Psoas muscle (tissue), 7 donors: ENCODE measurements at regions not wholly inside any gene's neighbourhood (a gene's known extent, or its start where the extent isn't known, plus 50 kb on each side); places are given as distances from the start of the nearest gene placed in this dataset.

ENCODE experiments used
- ATAC-seq, 4 donors: fragments of 200-7000 bp; cut with Tn5 transposase; one replicate each; pipeline ENCODE4 v1.9.1; 2020; ENCODE audit warnings: moderate library complexity in 3 of 4, mild to moderate bottlenecking in 2 of 4
- DNase-seq, 2 donors: peaks; one replicate each; pipeline ENCODE4 v3.0.0-alpha.2; 2020
- H3K27ac ChIP-seq: fragments of 200-600 bp; one replicate; pipeline ENCODE4 v1.8.0; 2022
- H3K27me3 ChIP-seq, 3 donors: fragments of 200-600 bp in 1 of 3; one replicate each; pipeline versions ENCODE4 v1.6.1 to v1.8.0; 2013 to 2022; ENCODE audit warnings: low read length in 2 of 3, mild to moderate bottlenecking in 2 of 3, moderate library complexity in 1 of 3; ENCODE audit not compliant: insufficient read depth in 3 of 3
- H3K36me3 ChIP-seq, 2 donors: fragments of 200-600 bp in 1 of 2; one replicate each; pipeline versions ENCODE4 v1.6.1 to v1.8.0; 2013 to 2022; ENCODE audit warnings: low read depth in 1 of 2, mild to moderate bottlenecking in 1 of 2, moderate library complexity in 1 of 2; ENCODE audit not compliant: insufficient read depth in 1 of 2
- H3K4me1 ChIP-seq: fragments of 200-600 bp; one replicate; pipeline ENCODE4 v1.8.0; 2022
- H3K4me3 ChIP-seq: fragments of 200-600 bp; one replicate; pipeline ENCODE4 v1.8.0; 2022; ENCODE audit warnings: mild to moderate bottlenecking
- H3K9me3 ChIP-seq: fragments of 200-600 bp; one replicate; pipeline ENCODE4 v1.8.0; 2022
- WGBS, 3 donors: extraction: QIAGEN DNeasy Blood & Tissue Kit; methylation state at CpG; one replicate each; pipeline versions ENCODE4 v1.1.6 to v1.1.7; 2013; 5-methylcytosine and 5-hydroxymethylcytosine counted together
- intact Hi-C, 2 donors: fragments of 100-400 bp; cut with DNase I; formaldehyde crosslinking; loops; one replicate each; pipeline versions ENCODE4 v1.11.0 to v1.14.2; 2022
- TF ChIP-seq, protein P1 (sequence below): fragments of 200-600 bp; IDR thresholded peaks from one replicate; pipeline ENCODE4 v1.8.0; 2022; ENCODE audit warnings: antibody characterized with exemption
- donor health status: healthy with polysubstance abuse.
- donor health status: DM: no; HTN: no; CAD: no; lungs with moderate emphysema.
- donor health status: Bipolar disorder and iron deficiency.
- donor health status: healthy.
- donor health status: DM: yes; HTN: yes; CAD: no.
- donor health status: DM: no; HTN: no; CAD: no.
- donor health status: DM: yes; HTN: yes; CAD: no.

DNA sequence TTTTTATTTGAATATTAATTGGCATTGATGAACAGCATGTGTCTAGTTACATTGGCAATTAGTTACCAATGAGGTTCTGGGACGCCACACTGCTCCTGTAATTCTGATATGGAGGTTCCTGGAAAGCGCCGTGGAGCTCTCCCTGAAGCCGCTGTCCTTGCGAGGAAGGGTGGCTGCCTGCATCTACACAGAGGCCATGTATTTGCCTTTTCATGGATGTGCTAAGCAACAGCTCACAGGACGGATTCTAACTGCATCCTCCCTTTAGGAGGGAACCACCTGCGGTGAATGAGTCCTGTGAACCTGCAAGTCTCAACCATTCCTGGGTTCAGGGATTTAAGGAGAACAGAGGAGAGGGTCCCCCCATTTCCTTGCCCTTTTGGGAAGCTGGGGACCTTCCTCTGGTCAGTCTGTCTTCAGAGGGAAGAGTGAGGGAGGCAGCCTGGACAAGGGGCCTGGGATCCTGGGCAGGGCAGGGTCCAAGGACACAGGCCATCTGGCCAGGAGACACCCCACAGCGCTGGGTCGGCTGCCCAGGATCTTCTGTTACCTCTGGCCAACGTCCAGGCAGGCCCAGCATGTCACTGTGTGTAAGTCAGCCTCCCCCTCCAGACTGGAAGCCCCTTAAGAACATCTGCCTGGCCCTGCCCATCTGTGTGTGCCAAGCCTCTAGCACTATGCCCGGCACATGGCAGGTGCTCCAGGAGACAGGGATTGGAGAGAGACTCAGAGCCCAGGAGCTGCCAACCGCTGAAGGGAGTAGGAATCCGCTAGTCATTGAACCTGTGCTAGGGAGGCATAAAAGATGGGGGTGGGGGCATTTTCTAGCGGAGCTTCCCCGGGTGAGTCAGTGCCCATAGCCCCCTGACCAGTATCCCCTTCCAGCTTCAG, 314.1 kb upstream of the TNRC6C start:
- no peak for DNase-seq
- no peaks in the 10 kb centered on the region for H3K27me3 ChIP-seq
- H3K4me3 ChIP-seq: no peak overlapping the region
- peak; percentile 37 to 73 (median 56) for ATAC-seq
- TF ChIP-seq, protein P1, sequence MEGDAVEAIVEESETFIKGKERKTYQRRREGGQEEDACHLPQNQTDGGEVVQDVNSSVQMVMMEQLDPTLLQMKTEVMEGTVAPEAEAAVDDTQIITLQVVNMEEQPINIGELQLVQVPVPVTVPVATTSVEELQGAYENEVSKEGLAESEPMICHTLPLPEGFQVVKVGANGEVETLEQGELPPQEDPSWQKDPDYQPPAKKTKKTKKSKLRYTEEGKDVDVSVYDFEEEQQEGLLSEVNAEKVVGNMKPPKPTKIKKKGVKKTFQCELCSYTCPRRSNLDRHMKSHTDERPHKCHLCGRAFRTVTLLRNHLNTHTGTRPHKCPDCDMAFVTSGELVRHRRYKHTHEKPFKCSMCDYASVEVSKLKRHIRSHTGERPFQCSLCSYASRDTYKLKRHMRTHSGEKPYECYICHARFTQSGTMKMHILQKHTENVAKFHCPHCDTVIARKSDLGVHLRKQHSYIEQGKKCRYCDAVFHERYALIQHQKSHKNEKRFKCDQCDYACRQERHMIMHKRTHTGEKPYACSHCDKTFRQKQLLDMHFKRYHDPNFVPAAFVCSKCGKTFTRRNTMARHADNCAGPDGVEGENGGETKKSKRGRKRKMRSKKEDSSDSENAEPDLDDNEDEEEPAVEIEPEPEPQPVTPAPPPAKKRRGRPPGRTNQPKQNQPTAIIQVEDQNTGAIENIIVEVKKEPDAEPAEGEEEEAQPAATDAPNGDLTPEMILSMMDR: no peak
- H3K36me3 ChIP-seq: no peaks in the 10 kb centered on the region
- no peak overlapping the region for H3K27ac ChIP-seq
- WGBS, 3 donors: 54 to 61% (median 58%) methylated on average over 15 of the region's 15 CpGs
- intact Hi-C loops: loop anchor here in 1 of 2 donors (10.0 kb wide), 1 partner anchor 100 kb away; no protein-coding TSS in a partner anchor
- H3K4me1 ChIP-seq: no peaks in the 10 kb centered on the region
- no peaks in the 10 kb centered on the region for H3K9me3 ChIP-seq

DNA sequence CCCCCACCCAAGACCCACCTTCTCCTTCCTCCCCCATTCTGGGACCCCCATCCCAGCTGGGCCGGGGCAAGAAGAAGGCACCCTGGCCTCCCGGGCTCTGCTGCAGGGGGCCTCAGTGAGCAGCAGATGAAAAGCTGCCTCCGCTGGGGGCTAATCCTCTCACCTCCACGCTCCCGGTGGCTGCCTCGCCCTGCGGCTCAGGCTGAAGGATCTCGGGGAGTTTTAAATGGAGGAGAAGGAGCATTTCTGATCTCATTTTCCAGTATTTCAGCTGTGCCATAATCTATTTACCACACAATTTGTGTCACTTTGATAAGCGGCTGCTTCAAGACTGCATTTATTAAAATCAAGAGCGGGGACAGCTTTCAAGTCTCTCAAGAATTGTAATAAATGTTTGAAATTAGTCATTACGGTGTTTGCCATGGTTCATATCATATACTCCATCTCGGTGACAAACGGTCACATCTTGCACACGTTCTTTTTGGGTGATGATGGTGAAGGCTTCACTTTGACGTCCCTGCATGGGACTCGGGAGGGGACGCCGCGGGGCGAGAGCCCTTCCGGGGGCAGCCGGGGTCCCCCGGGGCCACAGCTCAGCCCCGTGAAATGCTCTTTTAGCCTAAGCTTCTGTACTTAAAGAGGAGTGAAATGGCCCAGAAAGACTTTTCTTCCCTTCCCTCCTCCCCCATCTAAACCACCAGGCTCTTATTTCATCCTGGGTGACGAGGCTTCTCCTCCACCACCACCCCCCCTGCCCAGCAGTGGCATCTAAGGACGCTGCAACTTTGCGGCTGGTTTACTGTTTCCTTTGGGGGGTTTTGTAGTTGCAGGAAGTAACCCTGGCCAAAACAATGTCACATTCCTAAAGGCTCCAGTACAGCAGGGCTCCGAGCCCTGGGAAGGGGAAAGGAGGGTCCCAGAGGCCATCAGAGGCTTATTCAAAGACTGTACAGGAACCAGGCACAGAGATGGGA, 313.1 kb upstream of the TNRC6C start:
- TF ChIP-seq, protein P1: peak; percentile 15
- no peaks in the 10 kb centered on the region for H3K36me3 ChIP-seq
- H3K4me3 ChIP-seq: peak overlapping the region; percentile 4
- no peak overlapping the region for H3K27ac ChIP-seq
- no peaks in the 10 kb centered on the region for H3K27me3 ChIP-seq
- DNase-seq (peak; percentile 22 to 58), ATAC-seq (peak; percentile 53 to 88 (median 77))
- WGBS, 3 donors: 16 to 20% (median 19%) methylated on average over 26 to 28 of the region's 28 CpGs
- intact Hi-C loops: loop anchor here in 1 of 2 donors (10.0 kb wide), 1 partner anchor 101 kb away; no protein-coding TSS in a partner anchor
- no peaks in the 10 kb centered on the region for H3K9me3 ChIP-seq
- H3K4me1 ChIP-seq: no peaks in the 10 kb centered on the region

DNA sequence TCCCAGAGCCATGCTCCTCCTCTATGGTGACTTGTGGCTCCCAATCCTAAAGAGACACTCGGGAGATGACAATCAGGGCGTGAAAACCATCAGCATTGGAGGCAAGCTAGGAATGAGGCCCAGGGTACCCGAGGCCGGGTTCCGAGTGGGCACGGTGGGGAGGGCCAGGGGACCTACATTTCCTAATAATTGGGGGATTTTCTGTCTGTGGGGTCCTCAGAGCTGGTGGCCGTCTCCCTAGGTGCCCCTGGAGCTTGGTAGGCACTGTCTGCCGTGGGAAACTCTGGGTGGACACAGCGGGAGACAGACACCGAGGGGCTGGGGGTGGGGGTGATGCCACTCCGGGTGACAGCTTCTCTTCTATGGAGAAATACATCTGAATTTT, 312.5 kb upstream of the TNRC6C start:
- H3K4me3 ChIP-seq: no peak overlapping the region
- DNase-seq (no peak), ATAC-seq (peak in 1 of 4 donors; percentile 14)
- H3K4me1 ChIP-seq: no peaks in the 10 kb centered on the region
- no peaks in the 10 kb centered on the region for H3K27me3 ChIP-seq
- no peaks in the 10 kb centered on the region for H3K36me3 ChIP-seq
- H3K9me3 ChIP-seq: no peaks in the 10 kb centered on the region
- 75 to 87% (median 83%) methylated on average over 11 of the region's 11 CpGs for WGBS, 3 donors
- TF ChIP-seq, protein P1: no peak
- intact Hi-C loops: loop anchor here in 1 of 2 donors (10.0 kb wide), 1 partner anchor 101 kb away; no protein-coding TSS in a partner anchor
- no peak overlapping the region for H3K27ac ChIP-seq

DNA sequence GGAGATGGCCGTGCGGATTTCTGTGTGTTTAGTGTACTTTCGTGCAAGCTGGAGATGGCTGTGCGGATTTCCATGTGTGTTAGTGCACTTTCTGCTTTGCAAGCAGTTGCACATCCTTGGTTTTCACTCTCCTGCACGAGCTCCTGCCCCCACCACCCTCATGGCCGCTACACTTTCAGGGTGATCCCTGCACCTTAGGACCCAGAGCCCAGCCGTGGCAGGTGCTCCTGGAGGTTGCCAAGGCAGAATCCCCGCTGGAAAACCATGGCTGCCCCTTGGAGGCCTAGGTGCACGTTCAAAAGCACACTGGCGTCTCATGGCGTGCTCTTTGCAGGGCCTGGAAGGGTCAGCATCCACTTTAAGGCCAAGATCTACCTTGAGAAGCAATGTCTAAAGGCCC, 311.0 kb upstream of the TNRC6C start:
- TF ChIP-seq, protein P1: no peak
- Histone ChIP-seq H3K9me3 (no peaks in the 10 kb centered on the region), H3K27ac (no peak overlapping the region), H3K36me3 (no peaks in the 10 kb centered on the region), H3K27me3 (no peaks in the 10 kb centered on the region), H3K4me1 (no peaks in the 10 kb centered on the region), H3K4me3 (no peak overlapping the region)
- no peak for DNase-seq
- intact Hi-C loops: loop anchor here in 1 of 2 donors (10.0 kb wide), 1 partner anchor 103 kb away; no protein-coding TSS in a partner anchor
- ATAC-seq: no peak
- 80 to 94% (median 88%) methylated on average over 11 of the region's 11 CpGs for WGBS, 3 donors
